ENCODE measurements at regions not wholly inside any gene's neighbourhood (a gene's known extent, or its start where the extent isn't known, plus 50 kb on each side); places are given as distances from the start of the nearest gene placed in this dataset.

DNA sequence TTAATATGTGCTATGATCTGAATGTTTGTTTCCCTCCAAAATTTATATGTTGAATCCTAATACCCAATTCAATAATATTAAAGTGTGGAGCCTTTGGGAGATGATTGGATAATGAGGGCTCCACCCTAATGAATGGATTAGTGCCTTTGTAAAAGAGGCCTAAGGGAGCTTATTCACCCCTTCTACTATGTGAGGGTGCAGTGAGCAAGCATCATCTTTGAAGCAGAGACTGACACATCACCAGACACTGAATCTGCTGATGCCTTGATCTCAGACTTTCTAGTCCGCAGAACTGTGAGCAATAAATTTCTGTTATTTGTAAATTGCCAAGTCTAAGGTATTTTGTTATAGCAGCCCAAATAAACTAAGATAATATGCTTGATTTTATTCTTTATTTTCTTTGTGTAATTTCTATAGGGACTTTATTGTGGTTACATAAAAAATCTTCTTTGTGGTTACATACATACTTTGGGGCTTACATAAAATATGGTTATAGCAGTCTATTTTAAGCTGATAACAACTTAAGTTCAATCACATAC lies 131.1 kb upstream of the SLC38A2 start:
- BruUV-seq (replicated peaks), result no TSS peak

More for the DNA sequence above, 131.1 kb upstream of the SLC38A2 start:
- Histone ChIP-seq H3K27me3 (ENCODE audit: control insufficient read depth in 2 of 2, insufficient read depth in 2 of 2, low read length in 2 of 2) (no peaks in the 10 kb centered on the region), H3K4me2 (ENCODE audit: insufficient read depth, low read length) (no peak overlapping the region), H3K9me3 (replicated peaks; ENCODE audit: control insufficient read depth, insufficient read depth, low read length) (peaks cover 3% of the 10 kb centered on the region), H3K4me1 (ENCODE audit: control insufficient read depth, extremely low read depth, insufficient read depth, low read length) (peaks cover 2% of the 10 kb centered on the region), H3K27ac (ENCODE audit: insufficient read depth, low read depth, low read length) (no peak overlapping the region), H3K9ac (replicated peaks; ENCODE audit: extremely low read depth, insufficient read depth, low read length) (no peak overlapping the region), H4K20me1 (replicated peaks; ENCODE audit: control insufficient read depth, extremely low read depth, insufficient read depth, low read length) (no peaks in the 10 kb centered on the region), H2AFZ (ENCODE audit: low read depth, low read length) (no peak overlapping the region), H3K79me2 (ENCODE audit: control insufficient read depth, insufficient read depth, low read length) (no peaks in the 10 kb centered on the region), H3K36me3 (ENCODE audit: control insufficient read depth in 2 of 2, extremely low read depth in 1 of 2, insufficient read depth in 2 of 2, low read length in 2 of 2) (no peaks in the 10 kb centered on the region), H3K9me1 (replicated peaks; ENCODE audit: control insufficient read depth, extremely low read depth, insufficient read depth, low read length) (no peaks in the 10 kb centered on the region), H3K4me3 (replicated peaks in 1 of 3; ENCODE audit: insufficient read depth in 1 of 3, low read depth in 1 of 3, low read length in 3 of 3) (no peak overlapping the region)
- dilution Hi-C loops (cut with MboI; ENCODE audit: extremely low pct_ligation_motif_present, low sequenced_read_pairs) (no loop called here), intact Hi-C loops (cut with micrococcal nuclease) (no loop called here)
- no peak for FAIRE-seq
- TF ChIP-seq POLR2A (IDR thresholded peaks at IDR 0.05; ENCODE audit: low read depth, low read length), result no peak
- no peak for TF ChIP-seq EZH2 (IDR thresholded peaks at IDR 0.05; ENCODE audit: borderline replicate concordance, low read depth, low read length, severe bottlenecking)
- TF ChIP-seq POLR2AphosphoS5 (IDR thresholded peaks at IDR 0.05; ENCODE audit: insufficient read depth, low read depth, low read length), result no peak
- TF ChIP-seq GATA2 (IDR thresholded peaks at IDR 0.05; ENCODE audit: insufficient read depth, insufficient read length, low read depth, low read length), result no peak
- no peak for TF ChIP-seq FOS (IDR thresholded peaks at IDR 0.05; ENCODE audit: borderline replicate concordance, insufficient read depth, low read length)
- TF ChIP-seq JUN (IDR thresholded peaks at IDR 0.05; ENCODE audit: borderline replicate concordance, insufficient read depth, insufficient read length, low read depth), result no peak
- TF ChIP-seq, protein P1, sequence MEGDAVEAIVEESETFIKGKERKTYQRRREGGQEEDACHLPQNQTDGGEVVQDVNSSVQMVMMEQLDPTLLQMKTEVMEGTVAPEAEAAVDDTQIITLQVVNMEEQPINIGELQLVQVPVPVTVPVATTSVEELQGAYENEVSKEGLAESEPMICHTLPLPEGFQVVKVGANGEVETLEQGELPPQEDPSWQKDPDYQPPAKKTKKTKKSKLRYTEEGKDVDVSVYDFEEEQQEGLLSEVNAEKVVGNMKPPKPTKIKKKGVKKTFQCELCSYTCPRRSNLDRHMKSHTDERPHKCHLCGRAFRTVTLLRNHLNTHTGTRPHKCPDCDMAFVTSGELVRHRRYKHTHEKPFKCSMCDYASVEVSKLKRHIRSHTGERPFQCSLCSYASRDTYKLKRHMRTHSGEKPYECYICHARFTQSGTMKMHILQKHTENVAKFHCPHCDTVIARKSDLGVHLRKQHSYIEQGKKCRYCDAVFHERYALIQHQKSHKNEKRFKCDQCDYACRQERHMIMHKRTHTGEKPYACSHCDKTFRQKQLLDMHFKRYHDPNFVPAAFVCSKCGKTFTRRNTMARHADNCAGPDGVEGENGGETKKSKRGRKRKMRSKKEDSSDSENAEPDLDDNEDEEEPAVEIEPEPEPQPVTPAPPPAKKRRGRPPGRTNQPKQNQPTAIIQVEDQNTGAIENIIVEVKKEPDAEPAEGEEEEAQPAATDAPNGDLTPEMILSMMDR (IDR thresholded peaks at IDR 0.05; ENCODE audit: extremely low read depth in 1 of 2, insufficient read depth in 1 of 2, low read depth in 1 of 2, low read length in 2 of 2), result no peak
- TF ChIP-seq MYC (IDR thresholded peaks at IDR 0.05; ENCODE audit: low read depth, low read length), result no peak
- TF ChIP-seq, protein P2, sequence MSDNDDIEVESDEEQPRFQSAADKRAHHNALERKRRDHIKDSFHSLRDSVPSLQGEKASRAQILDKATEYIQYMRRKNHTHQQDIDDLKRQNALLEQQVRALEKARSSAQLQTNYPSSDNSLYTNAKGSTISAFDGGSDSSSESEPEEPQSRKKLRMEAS (IDR thresholded peaks at IDR 0.05; ENCODE audit: insufficient read depth, insufficient read length), result no peak
- ChIA-PET CTCF (no interaction called here), POLR2A (no interaction called here)
- DNase-seq (ENCODE audit: low read depth, low spot score), result no peak

Data from endothelial cell of umbilical vein (primary cell).